ENCODE measurements at regions not wholly inside any gene's neighbourhood (a gene's known extent, or its start where the extent isn't known, plus 50 kb on each side); places are given as distances from the start of the nearest gene placed in this dataset.

GRCh38 chr4:59647500-59647899 is 1552.6 kb upstream of the ADGRL3 start:
- no peak for TF ChIP-seq CTCF (conservative IDR thresholded peaks at IDR 0.05; ENCODE audit: low read depth, low read length)
- no peak for TF ChIP-seq EZH2 (IDR thresholded peaks at IDR 0.05; ENCODE audit: borderline replicate concordance, low read depth, low read length, poor library complexity, severe bottlenecking)
